Astrocyte of the spinal cord (primary cell): ENCODE measurements at regions not wholly inside any gene's neighbourhood (a gene's known extent, or its start where the extent isn't known, plus 50 kb on each side); places are given as distances from the start of the nearest gene placed in this dataset.

ENCODE experiments used
- DNase-seq: peaks from one replicate; pipeline ENCODE4 v3.0.0; 2011; ENCODE audit warnings: low read depth, low spot score
- H3K4me3 ChIP-seq: 2 replicates; pipeline ENCODE4 v1.5.1; 2011; ENCODE audit warnings: low read depth, mild to moderate bottlenecking, low read length, moderate library complexity
- CTCF ChIP-seq: IDR thresholded peaks from 2 replicates; pipeline ENCODE4 v1.5.1; 2012; ENCODE audit warnings: low read depth, mild to moderate bottlenecking, low read length, inconsistent platforms
- in situ Hi-C: cut with HindIII; loops from 2 replicates; pipeline ENCODE4 v1.10.0; 2017; ENCODE audit warnings: low sequenced_read_pairs

GRCh38 chr3:18751514-18751913, 326.4 kb upstream of the SATB1 start:
- in situ Hi-C loops: no loop called here
- no peak overlapping the region for H3K4me3 ChIP-seq
- DNase-seq: no peak
- TF ChIP-seq CTCF: no peak

- DNase-seq: no peak
- in situ Hi-C loops: no loop called here
- TF ChIP-seq CTCF: no peak
- H3K4me3 ChIP-seq: no peak overlapping the region
Observed at GRCh38 chr3:18747383-18747782, 322.2 kb upstream of the SATB1 start.

- DNase-seq: no peak
- no peak overlapping the region for H3K4me3 ChIP-seq
- in situ Hi-C loops: no loop called here
- TF ChIP-seq CTCF: no peak
Observed at GRCh38 chr3:18745472-18745871, 320.3 kb upstream of the SATB1 start.

GRCh38 chr3:18744472-18744871, 319.3 kb upstream of the SATB1 start:
- no peak overlapping the region for H3K4me3 ChIP-seq
- DNase-seq: no peak
- no peak for TF ChIP-seq CTCF
- in situ Hi-C loops: no loop called here

- no peak for TF ChIP-seq CTCF
- in situ Hi-C loops: no loop called here
- DNase-seq: no peak
- no peak overlapping the region for H3K4me3 ChIP-seq
Observed at GRCh38 chr3:18743761-18744160, 318.6 kb upstream of the SATB1 start.

- in situ Hi-C loops: no loop called here
- H3K4me3 ChIP-seq: no peak overlapping the region
- no peak for TF ChIP-seq CTCF
- no peak for DNase-seq
Observed at GRCh38 chr3:18740631-18741583, 315.8 kb upstream of the SATB1 start.
